ENCODE measurements at regions not wholly inside any gene's neighbourhood (a gene's known extent, or its start where the extent isn't known, plus 50 kb on each side); places are given as distances from the start of the nearest gene placed in this dataset.
A peak's percentile ranks its signal among the peaks of the same experiment; 100 is the strongest.
"Not testable (repeated sequence)": the region's sequence is repeated elsewhere in the genome, so short reads cannot be mapped to it uniquely, and the experiment has no call there.

GRCh38 chr7:159207393-159207792 lies 62.7 kb upstream of the VIPR2 start:
- no peak for DNase-seq

- no peak for DNase-seq
These were observed 61.2 kb upstream of the VIPR2 start for GRCh38 chr7:159205833-159206232.

GRCh38 chr7:159204664-159205063 lies 60.0 kb upstream of the VIPR2 start:
- DNase-seq: no peak

- DNase-seq: not testable (repeated sequence)
These were observed 58.6 kb upstream of the VIPR2 start for GRCh38 chr7:159203253-159203652.

- no peak for DNase-seq
These were observed 57.2 kb upstream of the VIPR2 start for GRCh38 chr7:159201722-159202330.

GRCh38 chr7:159200421-159200820 lies 55.8 kb upstream of the VIPR2 start:
- no peak for DNase-seq

GRCh38 chr7:159198016-159198724 lies 53.5 kb upstream of the VIPR2 start:
- no peak for DNase-seq

- DNase-seq: peak; percentile 55
These were observed 52.7 kb upstream of the VIPR2 start for GRCh38 chr7:159197066-159197975.

GRCh38 chr7:159196584-159196983 lies 51.9 kb upstream of the VIPR2 start:
- no peak for DNase-seq

GRCh38 chr7:159195946-159196345 lies 51.3 kb upstream of the VIPR2 start:
- DNase-seq: no peak
